IMR-90 (cell line): ENCODE measurements at regions not wholly inside any gene's neighbourhood (a gene's known extent, or its start where the extent isn't known, plus 50 kb on each side); places are given as distances from the start of the nearest gene placed in this dataset.

ENCODE experiments used
- ATAC-seq: fragments of 200-7000 bp; cut with Tn5 transposase; 2 replicates; pipeline ENCODE4 v1.9.1; 2020; ENCODE audit warnings: low read depth, mild to moderate bottlenecking, moderate library complexity
- BruUV-seq: library from RNA; stranded (reverse); fragments of 400-500 nt; replicated peaks from 2 replicates; lab custom pipeline; 2021; lab: Mats Ljungman, UMichigan
- CTCF ChIA-PET: fragments of 300-600 bp; formaldehyde crosslinking; extraction: SDS; loops from one replicate; lab custom pipeline; 2021; ENCODE audit warnings: antibody characterized with exemption; lab: Yijun Ruan, JAX
- POLR2A ChIA-PET: fragments of 300-600 bp; sonication (Branson Sonifier 250); formaldehyde crosslinking; loops from one replicate; lab custom pipeline; 2022; ENCODE audit warnings: antibody characterized with exemption; ENCODE audit not compliant: unreplicated experiment; lab: Charles Lee
- DNase-seq: peaks from one replicate; pipeline ENCODE4 v3.0.0; 2013
- H2AFZ ChIP-seq: replicated peaks from 2 replicates; pipeline ENCODE3; 2013; ENCODE audit warnings: low read length, mild to moderate bottlenecking; ENCODE audit not compliant: poor library complexity
- H2AK5ac ChIP-seq: 2 replicates; pipeline ENCODE4 v1.6.1; 2013; ENCODE audit warnings: low read depth, low read length, inconsistent platforms
- H2AK9ac ChIP-seq: replicated peaks from 2 replicates; pipeline ENCODE3; 2013; ENCODE audit warnings: mild to moderate bottlenecking, low read depth, low read length, moderate library complexity; ENCODE audit not compliant: poor library complexity
- H2BK120ac ChIP-seq: 2 replicates; pipeline ENCODE4 v1.6.1; 2013; ENCODE audit warnings: low read depth, low read length, inconsistent platforms
- H2BK15ac ChIP-seq: 3 replicates; pipeline ENCODE4 v1.6.1; 2013; ENCODE audit warnings: low read depth, low read length, inconsistent platforms
- H2BK20ac ChIP-seq: 2 replicates; pipeline ENCODE4 v1.6.1; 2013; ENCODE audit warnings: low read depth, mild to moderate bottlenecking, inconsistent platforms, low read length, moderate library complexity
- H2BK5ac ChIP-seq: 2 replicates; pipeline ENCODE4 v1.6.1; 2013; ENCODE audit warnings: mild to moderate bottlenecking, low read depth, low read length, inconsistent platforms; ENCODE audit not compliant: poor library complexity, severe bottlenecking
- H3K14ac ChIP-seq: replicated peaks from 2 replicates; pipeline ENCODE4 v1.6.1; 2013; ENCODE audit warnings: low read depth, low read length, inconsistent platforms
- H3K18ac ChIP-seq: 2 replicates; pipeline ENCODE4 v1.6.1; 2013; ENCODE audit warnings: low read depth, low read length, control low read depth
- H3K23ac ChIP-seq: 2 replicates; pipeline ENCODE4 v1.6.1; 2013; ENCODE audit warnings: low read depth, low read length, inconsistent platforms
- H3K27ac ChIP-seq: 2 replicates; pipeline ENCODE4 v1.5.1; 2013; ENCODE audit warnings: mild to moderate bottlenecking, control low read depth, low read length; ENCODE audit not compliant: insufficient read depth
- H3K27me3 ChIP-seq: 2 replicates; pipeline ENCODE4 v1.6.1; 2013; ENCODE audit warnings: low read length; ENCODE audit not compliant: control insufficient read depth, insufficient read depth
- H3K36me3 ChIP-seq: 2 replicates; pipeline ENCODE4 v1.6.1; 2013; ENCODE audit warnings: low read length, mixed read lengths; ENCODE audit not compliant: control insufficient read depth, insufficient read depth
- H3K4ac ChIP-seq: 2 replicates; pipeline ENCODE4 v1.6.1; 2013; ENCODE audit warnings: low read depth, low read length, inconsistent platforms
- H3K4me1 ChIP-seq: 2 replicates; pipeline ENCODE4 v1.6.1; 2013; ENCODE audit warnings: low read length, mixed read lengths; ENCODE audit not compliant: control insufficient read depth, insufficient read depth
- H3K4me2 ChIP-seq: 2 replicates; pipeline ENCODE4 v1.6.1; 2013; ENCODE audit warnings: low read depth, mild to moderate bottlenecking, control low read depth, low read length, moderate library complexity
- H3K4me3 ChIP-seq: 2 replicates; pipeline ENCODE4 v1.5.1; 2013; ENCODE audit warnings: low read depth, mild to moderate bottlenecking, control low read depth, low read length, moderate library complexity; ENCODE audit not compliant: insufficient read depth
- H3K56ac ChIP-seq: 2 replicates; pipeline ENCODE4 v1.6.1; 2013; ENCODE audit warnings: low read length, inconsistent platforms; ENCODE audit not compliant: insufficient read depth; ENCODE audit errors: extremely low read depth
- H3K79me1 ChIP-seq, 2 experiments: 2 replicates each; pipeline ENCODE4 v1.6.1; 2013; ENCODE audit warnings: low read length in 2 of 2, inconsistent platforms in 1 of 2, low read depth in 1 of 2
- H3K9ac ChIP-seq: 2 replicates; pipeline ENCODE4 v1.6.1; 2013; ENCODE audit warnings: low read depth, low read length, control low read depth
- H3K9me1 ChIP-seq: 2 replicates; pipeline ENCODE4 v1.6.1; 2013; ENCODE audit warnings: low read length, inconsistent platforms; ENCODE audit not compliant: insufficient read depth
- H3K9me3 ChIP-seq: 2 replicates; pipeline ENCODE4 v1.6.1; 2013; ENCODE audit warnings: low read length; ENCODE audit not compliant: control insufficient read depth, insufficient read depth
- H4K20me1 ChIP-seq: 2 replicates; pipeline ENCODE4 v1.6.1; 2013; ENCODE audit warnings: low read length, inconsistent platforms; ENCODE audit not compliant: insufficient read depth
- H4K5ac ChIP-seq: 2 replicates; pipeline ENCODE4 v1.6.1; 2013; ENCODE audit warnings: mild to moderate bottlenecking, low read depth, low read length, control low read depth
- H4K8ac ChIP-seq, 2 experiments: 2 replicates each; pipeline ENCODE4 v1.6.1; 2013; ENCODE audit warnings: low read depth in 2 of 2, low read length in 2 of 2, control low read depth in 1 of 2, inconsistent platforms in 1 of 2
- H4K91ac ChIP-seq: 2 replicates; pipeline ENCODE4 v1.6.1; 2013; ENCODE audit warnings: low read depth, low read length, inconsistent platforms; ENCODE audit not compliant: insufficient read depth
- BHLHE40 ChIP-seq: fragments of 150-350 bp; IDR thresholded peaks from 2 replicates; pipeline ENCODE4 v1.6.1; 2016; ENCODE audit warnings: mild to moderate bottlenecking, low read depth, low read length
- MXI1 ChIP-seq: IDR thresholded peaks from 2 replicates; pipeline ENCODE4 v1.6.1; 2012; ENCODE audit warnings: low read depth, mild to moderate bottlenecking, low read length, moderate library complexity, borderline replicate concordance
- RAD21 ChIP-seq: IDR thresholded peaks from 2 replicates; pipeline ENCODE4 v1.6.1; 2012; ENCODE audit warnings: low read length, improper control_type of control experiment
- WGBS, 2 experiments: methylation state at CpG; one replicate each; pipeline versions ENCODE4 v1.1.5 to v1.1.7; 2013; ENCODE audit warnings: missing lambda C conversion rate in 2 of 2; ENCODE audit not compliant: insufficient read length in 1 of 2; ENCODE audit errors: extremely low coverage in 2 of 2; 5-methylcytosine and 5-hydroxymethylcytosine counted together
- dilution Hi-C: fragments of 300-500 bp; cut with HindIII; formaldehyde crosslinking; loops from one replicate; pipeline ENCODE4 v1.14.3; 2018; ENCODE audit warnings: low sequenced_read_pairs; ENCODE audit not compliant: unreplicated experiment
- in situ Hi-C: fragments of 300-500 bp; cut with MboI; formaldehyde crosslinking; loops from 3 replicates; pipeline ENCODE4 v1.14.3; 2019; ENCODE audit warnings: low sequenced_read_pairs, inconsistent platforms, mixed read lengths
- intact Hi-C: fragments of 100-400 bp; cut with micrococcal nuclease; formaldehyde crosslinking; loops from 2 replicates; pipeline ENCODE4 v1.10.0; 2022
- TF ChIP-seq, protein P1 (sequence below): conservative IDR thresholded peaks from 2 replicates; pipeline ENCODE4 v1.5.1; 2012; ENCODE audit warnings: mild to moderate bottlenecking, low read depth, low read length, improper control_type of control experiment

DNA sequence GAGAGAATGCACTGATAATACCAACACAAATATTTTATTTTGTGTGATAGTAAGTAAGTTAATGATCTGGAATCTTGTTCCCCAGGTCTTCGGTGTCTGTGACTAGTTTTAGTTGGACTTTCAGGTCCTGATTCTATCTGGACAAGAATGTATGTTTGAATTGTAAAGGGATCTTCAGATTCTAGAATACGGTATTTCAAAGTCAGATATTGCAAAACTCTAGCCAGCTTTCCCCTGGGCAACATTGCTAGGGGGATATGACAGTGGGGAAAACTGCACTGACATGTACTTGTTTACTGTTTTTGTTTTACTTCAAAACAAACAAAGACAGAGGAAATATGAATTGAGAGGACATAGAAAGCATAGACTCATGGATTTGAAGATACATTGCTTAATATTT is 489.0 kb downstream of the FAM133A start:
- Histone ChIP-seq H3K9me3 (no peaks in the 10 kb centered on the region), H3K9me1 (no peaks in the 10 kb centered on the region), H4K20me1 (no peaks in the 10 kb centered on the region), H2BK15ac (no peak overlapping the region), H3K27me3 (no peaks in the 10 kb centered on the region), H3K18ac (no peak overlapping the region), H3K79me1 (no peaks in the 10 kb centered on the region), H4K8ac (no peak overlapping the region), H3K4me3 (no peak overlapping the region), H3K14ac (no peak overlapping the region), H2BK120ac (no peak overlapping the region), H3K9ac (no peak overlapping the region), H2BK20ac (no peak overlapping the region), H3K4me1 (no peaks in the 10 kb centered on the region), H2AK5ac (no peak overlapping the region), H3K36me3 (no peaks in the 10 kb centered on the region), H2AK9ac (no peak overlapping the region), H3K27ac (no peak overlapping the region), H3K4ac (no peak overlapping the region), H3K23ac (no peak overlapping the region), H3K56ac (no peak overlapping the region), H3K4me2 (no peak overlapping the region), H2BK5ac (no peak overlapping the region), H2AFZ (no peak overlapping the region), H4K5ac (no peak overlapping the region), H4K91ac (no peak overlapping the region)
- ChIA-PET CTCF (no interaction called here), POLR2A (no interaction called here)
- TF ChIP-seq, protein P1, sequence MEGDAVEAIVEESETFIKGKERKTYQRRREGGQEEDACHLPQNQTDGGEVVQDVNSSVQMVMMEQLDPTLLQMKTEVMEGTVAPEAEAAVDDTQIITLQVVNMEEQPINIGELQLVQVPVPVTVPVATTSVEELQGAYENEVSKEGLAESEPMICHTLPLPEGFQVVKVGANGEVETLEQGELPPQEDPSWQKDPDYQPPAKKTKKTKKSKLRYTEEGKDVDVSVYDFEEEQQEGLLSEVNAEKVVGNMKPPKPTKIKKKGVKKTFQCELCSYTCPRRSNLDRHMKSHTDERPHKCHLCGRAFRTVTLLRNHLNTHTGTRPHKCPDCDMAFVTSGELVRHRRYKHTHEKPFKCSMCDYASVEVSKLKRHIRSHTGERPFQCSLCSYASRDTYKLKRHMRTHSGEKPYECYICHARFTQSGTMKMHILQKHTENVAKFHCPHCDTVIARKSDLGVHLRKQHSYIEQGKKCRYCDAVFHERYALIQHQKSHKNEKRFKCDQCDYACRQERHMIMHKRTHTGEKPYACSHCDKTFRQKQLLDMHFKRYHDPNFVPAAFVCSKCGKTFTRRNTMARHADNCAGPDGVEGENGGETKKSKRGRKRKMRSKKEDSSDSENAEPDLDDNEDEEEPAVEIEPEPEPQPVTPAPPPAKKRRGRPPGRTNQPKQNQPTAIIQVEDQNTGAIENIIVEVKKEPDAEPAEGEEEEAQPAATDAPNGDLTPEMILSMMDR, result no peak
- TF ChIP-seq BHLHE40 (no peak), MXI1 (no peak), RAD21 (no peak)
- intact Hi-C loops (no loop called here), dilution Hi-C loops (no loop called here), in situ Hi-C loops (no loop called here)
- no peak for DNase-seq
- BruUV-seq, result no TSS peak
- no CpG with 5 or more reads among the region's 2 CpGs for WGBS, 2 experiments
- ATAC-seq, result no peak
